K562 (cell line): ENCODE measurements at regions not wholly inside any gene's neighbourhood (a gene's known extent, or its start where the extent isn't known, plus 50 kb on each side); places are given as distances from the start of the nearest gene placed in this dataset.

Experiments used
- ATAC-seq: fragments of 200-7000 bp; cut with Tn5 transposase; 3 replicates; pipeline ENCODE4 v1.9.1; 2020; ENCODE audit warnings: moderate library complexity
- BruUV-seq: library from RNA; stranded (reverse); fragments of 400-500 nt; replicated peaks from 2 replicates; lab custom pipeline; 2021; lab: Mats Ljungman, UMichigan
- CTCF ChIA-PET: fragments of 300-600 bp; formaldehyde crosslinking; extraction: SDS; loops from one replicate; lab custom pipeline; 2021; ENCODE audit warnings: low intra/inter-chr PET ratio; lab: Yijun Ruan, JAX
- POLR2A ChIA-PET: fragments of 300-600, 350-650 bp; sonication (Branson Sonifier 250); formaldehyde crosslinking; extraction: SDS; loops from one replicate; lab custom pipeline; 2021; ENCODE audit warnings: antibody characterized with exemption, inconsistent platforms; lab: Yijun Ruan, JAX
- DNase-seq, 4 experiments: peaks; one replicate each; pipeline versions ENCODE4 v3.0.0 to v3.0.0-alpha.2; 2011 to 2018; ENCODE audit warnings: low spot score in 3 of 4, mixed read lengths in 3 of 4; ENCODE audit errors: extremely low read depth in 1 of 4
- FAIRE-seq: peaks from 2 replicates; lab custom pipeline; 2011; peaks lifted over from hg19 to GRCh38; lab: Jason Lieb, UNC
- H2AFZ ChIP-seq: 2 replicates; pipeline ENCODE4 v1.6.0; 2011; ENCODE audit warnings: low read depth, low read length, control low read depth, inconsistent platforms
- H3K27ac ChIP-seq: fragments of 200-600 bp; 3 replicates; pipeline ENCODE4 v1.8.0; 2011; ENCODE audit warnings: low read depth, mild to moderate bottlenecking, control low read depth, inconsistent platforms, low read length, moderate library complexity, mixed read lengths; ENCODE audit errors: extremely low read depth
- H3K27me3 ChIP-seq, 2 experiments: fragments of 300-600 bp in 1 of 2; 2 replicates in 1 of 2; 3 replicates in 1 of 2; pipeline versions ENCODE4 v1.6.0 to v1.8.0; 2011; ENCODE audit warnings: inconsistent platforms in 2 of 2, low read length in 2 of 2, mild to moderate bottlenecking in 1 of 2, mixed read lengths in 1 of 2, moderate library complexity in 1 of 2; ENCODE audit not compliant: control insufficient read depth in 2 of 2, insufficient read depth in 2 of 2
- H3K36me3 ChIP-seq: fragments of 300-600 bp; 3 replicates; pipeline ENCODE4 v1.8.0; 2011; ENCODE audit warnings: mild to moderate bottlenecking, low read length, inconsistent platforms; ENCODE audit not compliant: control insufficient read depth, insufficient read depth
- H3K4me1 ChIP-seq, 2 experiments: fragments of 200-600 bp in 1 of 2; replicated peaks in 1 of 2; 2 replicates in 1 of 2; 3 replicates in 1 of 2; pipeline versions ENCODE4 v1.5.1 to v1.8.0; 2011; ENCODE audit warnings: inconsistent platforms in 2 of 2, low read length in 2 of 2, mild to moderate bottlenecking in 1 of 2, mixed read lengths in 1 of 2, moderate library complexity in 1 of 2; ENCODE audit not compliant: control insufficient read depth in 2 of 2, insufficient read depth in 2 of 2
- H3K4me2 ChIP-seq: 2 replicates; pipeline ENCODE4 v1.6.1; 2011; ENCODE audit warnings: low read length, control low read depth, inconsistent platforms, mixed read lengths; ENCODE audit not compliant: insufficient read depth
- H3K4me3 ChIP-seq: fragments of 200-600 bp; sonication (generic), shearing (Covaris generic); 2 replicates; pipeline ENCODE4 v1.5.1; 2016; ENCODE audit warnings: control low read depth, inconsistent platforms
- H3K79me2 ChIP-seq: fragments of 200-600 bp; 3 replicates; pipeline ENCODE4 v1.8.0; 2011; ENCODE audit warnings: low read length, inconsistent platforms; ENCODE audit not compliant: control insufficient read depth, insufficient read depth
- H3K9ac ChIP-seq, 2 experiments: 2 replicates each; pipeline versions ENCODE4 v1.6.0 to v1.6.1; 2011; ENCODE audit warnings: low read depth in 2 of 2, low read length in 2 of 2, control low read depth in 1 of 2, inconsistent platforms in 1 of 2, mild to moderate bottlenecking in 1 of 2, mixed read lengths in 1 of 2; ENCODE audit not compliant: insufficient read depth in 1 of 2
- H3K9me1 ChIP-seq: one replicate; pipeline ENCODE4 v1.6.0; 2011; ENCODE audit warnings: inconsistent platforms, mild to moderate bottlenecking, low read length, moderate library complexity; ENCODE audit not compliant: control insufficient read depth, insufficient read depth
- H3K9me3 ChIP-seq: replicated peaks from 2 replicates; pipeline ENCODE4 v1.5.1; 2011; ENCODE audit warnings: low read depth, low read length, inconsistent platforms; ENCODE audit not compliant: control insufficient read depth, insufficient read depth
- H4K20me1 ChIP-seq: replicated peaks from 2 replicates; pipeline ENCODE4 v1.6.1; 2011; ENCODE audit warnings: low read length, inconsistent platforms, mixed read lengths; ENCODE audit not compliant: control insufficient read depth, insufficient read depth
- CEBPG ChIP-seq, 3 experiments: fragments of 200-800 bp in 1 of 3; sonication (Bioruptor generic) in 1 of 3; sonication (generic) in 1 of 3; formaldehyde crosslinking in 1 of 3; IDR thresholded peaks in 2 of 3; conservative IDR thresholded peaks in 1 of 3; 2 replicates each; pipeline versions ENCODE4 v1.6.1 to v1.8.0; 2016 to 2022; ENCODE audit warnings: missing compliant biosample characterization in 2 of 3, missing genetic modification characterization in 2 of 3, mild to moderate bottlenecking in 1 of 3, missing genetic modification reagents in 1 of 3
- FOXJ3 ChIP-seq: sonication (generic); formaldehyde crosslinking; IDR thresholded peaks from 2 replicates; pipeline ENCODE4 v1.4.0; 2020; ENCODE audit warnings: mild to moderate bottlenecking, missing genetic modification reagents
- GATAD2A ChIP-seq: fragments of 450-650 bp; IDR thresholded peaks from 2 replicates; pipeline ENCODE4 v1.6.1; 2017
- IRF2 ChIP-seq: sonication (generic); formaldehyde crosslinking; IDR thresholded peaks from 2 replicates; pipeline ENCODE4 v1.8.1; 2022; ENCODE audit warnings: mild to moderate bottlenecking, missing genetic modification reagents
- SMARCC2 ChIP-seq: fragments of 450-650 bp; IDR thresholded peaks from 2 replicates; pipeline ENCODE4 v1.6.1; 2017; ENCODE audit warnings: antibody characterized with exemption, moderate library complexity, mild to moderate bottlenecking, low read depth
- ZBTB7A ChIP-seq: IDR thresholded peaks from 2 replicates; pipeline ENCODE4 v1.6.1; 2011; ENCODE audit warnings: low read depth, mild to moderate bottlenecking, low read length, moderate library complexity, borderline replicate concordance; ENCODE audit not compliant: control insufficient read depth
- ZZZ3 ChIP-seq: fragments of 450-650 bp; IDR thresholded peaks from 2 replicates; pipeline ENCODE4 v1.6.1; 2016; ENCODE audit warnings: antibody characterized with exemption, mild to moderate bottlenecking, moderate library complexity
- WGBS: fragments of 100-300 bp; shearing (Covaris generic); methylation state at CpG from one replicate; pipeline ENCODE4 v1.1.6; 2016; ENCODE audit warnings: low coverage, mixed read lengths; ENCODE audit not compliant: insufficient coverage; ENCODE audit errors: missing lambda C conversion rate; 5-methylcytosine and 5-hydroxymethylcytosine counted together
- in situ Hi-C: fragments of 300-500 bp; cut with MboI; formaldehyde crosslinking; loops from 4 replicates; pipeline ENCODE4 v1.15.0; 2018; ENCODE audit warnings: inconsistent platforms, mixed read lengths
- intact Hi-C: fragments of 100-400 bp; cut with micrococcal nuclease; formaldehyde crosslinking; loops from 2 replicates; pipeline ENCODE4 v1.14.2; 2022
- TF ChIP-seq, protein P1 (sequence below): fragments of 450-650 bp; IDR thresholded peaks from 2 replicates; pipeline ENCODE4 v1.6.1; 2016
- TF ChIP-seq, protein P2 (sequence below): fragments of 250-450 bp; sonication (Bioruptor Pico); IDR thresholded peaks from 2 replicates; pipeline ENCODE4 v1.6.1; 2021; ENCODE audit warnings: mild to moderate bottlenecking
- TF ChIP-seq, protein P3 (sequence below): sonication (generic); formaldehyde crosslinking; IDR thresholded peaks from 2 replicates; pipeline ENCODE4 v1.4.0; 2020; ENCODE audit warnings: mild to moderate bottlenecking, missing genetic modification reagents

DNA sequence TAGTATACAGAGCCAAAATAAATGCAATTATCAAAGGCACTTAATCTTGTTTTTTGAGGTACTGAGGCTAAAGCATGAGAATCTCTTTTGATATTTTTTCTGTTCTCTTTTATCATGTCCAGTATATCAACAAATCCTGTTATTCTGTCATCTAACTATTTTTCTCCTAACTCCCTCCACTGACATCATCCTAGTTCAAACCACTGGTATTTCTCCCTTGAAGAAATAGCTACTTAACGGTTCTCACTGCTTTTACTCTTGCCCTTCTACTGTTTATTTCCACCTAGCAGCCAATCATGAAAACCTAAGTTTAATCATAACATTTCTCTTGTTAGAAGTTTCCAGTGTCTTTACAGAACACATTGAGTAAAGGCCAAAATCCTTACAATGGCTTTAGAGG is 317.6 kb downstream of the GPD2 start:
- Histone ChIP-seq H2AFZ (no peak overlapping the region), H3K4me3 (no peak overlapping the region), H3K9ac (no peak overlapping the region), H3K4me2 (no peak overlapping the region), H3K9me3 (no peaks in the 10 kb centered on the region), H3K4me1 (no peaks in the 10 kb centered on the region), H3K27me3 (no peaks in the 10 kb centered on the region), H4K20me1 (no peaks in the 10 kb centered on the region), H3K79me2 (no peaks in the 10 kb centered on the region), H3K36me3 (no peaks in the 10 kb centered on the region), H3K9me1 (no peaks in the 10 kb centered on the region), H3K27ac (no peak overlapping the region)
- ChIA-PET CTCF (no interaction called here), POLR2A (no interaction called here)
- 19% methylated on average over 1 of the region's 1 CpG for WGBS
- DNase-seq (no peak), FAIRE-seq (no peak), ATAC-seq (no peak)
- intact Hi-C loops (no loop called here), in situ Hi-C loops (no loop called here)
- TF ChIP-seq ZZZ3 (no peak), SMARCC2 (no peak), FOXJ3 (no peak), ZBTB7A (no peak), IRF2 (CRISPR knock-in tag) (no peak), CEBPG (CRISPR knock-in tag; IDR thresholded peaks at IDR 0.05) (no peak), CEBPG (tag; conservative IDR thresholded peaks at IDR 0.05 in 1 of 2, IDR thresholded peaks at IDR 0.05 in 1 of 2) (no peak), GATAD2A (no peak)
- TF ChIP-seq, protein P1, sequence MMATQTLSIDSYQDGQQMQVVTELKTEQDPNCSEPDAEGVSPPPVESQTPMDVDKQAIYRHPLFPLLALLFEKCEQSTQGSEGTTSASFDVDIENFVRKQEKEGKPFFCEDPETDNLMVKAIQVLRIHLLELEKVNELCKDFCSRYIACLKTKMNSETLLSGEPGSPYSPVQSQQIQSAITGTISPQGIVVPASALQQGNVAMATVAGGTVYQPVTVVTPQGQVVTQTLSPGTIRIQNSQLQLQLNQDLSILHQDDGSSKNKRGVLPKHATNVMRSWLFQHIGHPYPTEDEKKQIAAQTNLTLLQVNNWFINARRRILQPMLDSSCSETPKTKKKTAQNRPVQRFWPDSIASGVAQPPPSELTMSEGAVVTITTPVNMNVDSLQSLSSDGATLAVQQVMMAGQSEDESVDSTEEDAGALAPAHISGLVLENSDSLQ = no peak
- TF ChIP-seq, protein P2, sequence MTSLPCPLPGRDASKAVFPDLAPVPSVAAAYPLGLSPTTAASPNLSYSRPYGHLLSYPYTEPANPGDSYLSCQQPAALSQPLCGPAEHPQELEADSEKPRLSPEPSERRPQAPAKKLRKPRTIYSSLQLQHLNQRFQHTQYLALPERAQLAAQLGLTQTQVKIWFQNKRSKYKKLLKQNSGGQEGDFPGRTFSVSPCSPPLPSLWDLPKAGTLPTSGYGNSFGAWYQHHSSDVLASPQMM (CRISPR knock-in tag) = no peak
- TF ChIP-seq, protein P3, sequence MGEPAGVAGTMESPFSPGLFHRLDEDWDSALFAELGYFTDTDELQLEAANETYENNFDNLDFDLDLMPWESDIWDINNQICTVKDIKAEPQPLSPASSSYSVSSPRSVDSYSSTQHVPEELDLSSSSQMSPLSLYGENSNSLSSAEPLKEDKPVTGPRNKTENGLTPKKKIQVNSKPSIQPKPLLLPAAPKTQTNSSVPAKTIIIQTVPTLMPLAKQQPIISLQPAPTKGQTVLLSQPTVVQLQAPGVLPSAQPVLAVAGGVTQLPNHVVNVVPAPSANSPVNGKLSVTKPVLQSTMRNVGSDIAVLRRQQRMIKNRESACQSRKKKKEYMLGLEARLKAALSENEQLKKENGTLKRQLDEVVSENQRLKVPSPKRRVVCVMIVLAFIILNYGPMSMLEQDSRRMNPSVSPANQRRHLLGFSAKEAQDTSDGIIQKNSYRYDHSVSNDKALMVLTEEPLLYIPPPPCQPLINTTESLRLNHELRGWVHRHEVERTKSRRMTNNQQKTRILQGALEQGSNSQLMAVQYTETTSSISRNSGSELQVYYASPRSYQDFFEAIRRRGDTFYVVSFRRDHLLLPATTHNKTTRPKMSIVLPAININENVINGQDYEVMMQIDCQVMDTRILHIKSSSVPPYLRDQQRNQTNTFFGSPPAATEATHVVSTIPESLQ (CRISPR knock-in tag) = no peak
- BruUV-seq = no TSS peak
